Head of caudate nucleus (tissue), 42 donors: ENCODE measurements at regions not wholly inside any gene's neighbourhood (a gene's known extent, or its start where the extent isn't known, plus 50 kb on each side); places are given as distances from the start of the nearest gene placed in this dataset.
"Not testable (repeated sequence)": the region's sequence is repeated elsewhere in the genome, so short reads cannot be mapped to it uniquely, and the experiment has no call there.

ENCODE experiments used
- DNase-seq, 42 donors: peaks; one replicate each; pipeline versions ENCODE4 v3.0.0 to v3.0.0-alpha.2; 2020 to 2021; ENCODE audit warnings: mixed read lengths in 7 of 42
- intact Hi-C: fragments of 100-400 bp; cut with DNase I; formaldehyde crosslinking; loops from one replicate; pipeline ENCODE4 v1.15.0; 2022

DNA sequence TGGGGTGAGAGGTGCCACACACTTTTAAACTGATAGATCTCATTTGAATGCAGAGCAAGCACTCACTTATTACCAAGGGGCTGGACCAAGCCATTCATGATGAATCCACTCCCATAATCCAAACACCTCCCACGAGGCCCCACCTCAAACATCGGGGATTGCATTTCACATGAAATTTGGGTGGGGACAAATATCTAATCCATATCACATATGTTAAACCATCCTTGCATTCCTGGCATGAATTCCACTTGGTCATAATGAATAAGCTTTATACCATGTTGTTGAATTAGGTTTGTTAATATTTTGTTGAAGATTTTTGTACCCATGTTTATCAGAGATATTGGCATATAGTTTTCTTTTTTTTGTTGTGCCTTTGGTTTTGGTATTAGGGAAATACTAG is 1198.7 kb upstream of the ATXN8OS start:
- DNase-seq = no peak
- intact Hi-C loops = no loop called here

DNA sequence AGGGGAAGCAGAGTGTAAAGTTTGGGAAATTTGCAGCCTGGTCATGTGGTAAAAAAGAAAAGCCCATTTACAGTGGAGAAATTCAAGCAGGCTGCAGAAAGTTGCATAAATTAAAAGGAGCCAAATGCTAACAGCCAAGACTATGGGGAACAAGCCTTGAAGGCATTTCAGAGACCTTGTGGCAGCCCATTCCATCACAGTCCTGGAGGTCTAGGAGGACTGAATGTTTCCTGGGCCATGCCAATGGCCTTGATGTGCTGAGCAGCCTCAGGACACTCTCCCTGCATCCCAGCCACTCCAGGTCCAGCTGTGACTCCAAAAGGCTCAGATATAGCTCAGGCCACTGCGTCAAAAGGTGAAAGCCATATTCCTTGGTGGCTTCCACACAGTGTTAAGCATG is 1202.4 kb upstream of the ATXN8OS start:
- intact Hi-C loops = no loop called here
- no peak for DNase-seq

DNA sequence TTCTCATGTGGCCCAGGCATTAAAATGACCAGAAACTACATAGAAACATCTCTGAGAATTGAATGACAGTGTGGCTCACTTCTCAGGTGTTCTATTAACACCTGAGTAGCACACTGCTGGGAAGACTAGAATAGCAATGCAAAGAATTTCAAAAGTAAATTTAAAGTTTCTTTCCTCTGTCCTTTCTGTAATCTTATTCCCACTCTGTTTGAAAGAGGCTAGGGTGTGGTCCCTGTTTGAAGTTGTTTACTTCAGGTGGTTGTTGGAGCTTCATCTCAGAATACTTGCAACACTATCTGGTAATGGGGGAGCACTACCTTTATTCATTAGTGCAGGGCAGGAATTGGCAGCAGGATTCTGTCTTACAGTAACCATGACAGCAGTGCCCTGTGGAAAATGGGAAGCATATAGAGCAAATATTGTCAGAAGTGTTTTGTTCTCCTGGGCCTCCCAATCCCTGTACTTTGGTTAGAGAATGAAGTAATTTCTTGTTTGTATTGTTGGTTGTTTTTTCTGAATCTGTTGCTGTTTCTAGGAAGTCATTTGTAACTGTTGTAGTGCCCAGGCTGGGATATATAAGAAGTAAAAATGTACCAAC is 1210.2 kb upstream of the ATXN8OS start:
- no peak for DNase-seq
- intact Hi-C loops = no loop called here

DNA sequence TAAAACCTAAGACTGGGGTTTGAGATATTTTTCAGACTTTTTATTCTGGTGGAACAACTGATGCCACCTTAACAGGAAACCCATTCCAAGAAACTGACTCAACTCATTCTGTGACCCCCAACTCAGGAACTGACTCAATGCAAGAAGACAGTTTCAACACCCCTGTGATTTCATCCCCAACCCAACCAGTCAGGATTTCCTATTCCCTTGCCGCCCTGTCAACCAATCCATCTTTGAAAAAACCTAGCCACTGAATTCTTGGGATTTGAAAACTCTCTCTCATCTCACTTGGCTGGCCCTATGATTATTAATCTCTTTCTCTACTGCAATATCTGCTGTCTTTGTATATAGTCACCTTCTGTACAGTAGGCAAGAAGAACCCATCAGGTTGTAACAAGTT is 1211.9 kb upstream of the ATXN8OS start:
- no peak for DNase-seq
- intact Hi-C loops = no loop called here

DNA sequence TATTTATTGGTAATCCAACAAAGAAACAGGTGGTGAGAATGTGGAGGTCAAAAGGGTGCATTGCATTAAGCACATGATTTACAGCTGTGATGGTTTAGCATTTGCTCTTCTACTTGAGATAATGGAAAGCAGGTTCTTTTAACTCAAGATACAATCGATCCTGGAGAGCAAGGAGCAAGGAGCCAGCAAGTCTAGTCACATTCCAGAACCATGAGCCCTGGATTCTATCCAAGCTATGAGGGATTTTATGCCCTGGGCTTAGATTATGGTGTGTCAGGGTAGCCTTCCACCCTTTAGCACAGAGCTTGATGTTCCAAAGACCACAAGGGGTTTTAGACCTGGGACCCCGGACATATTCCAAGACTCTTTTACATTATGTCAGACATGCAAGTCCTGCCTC is 1213.9 kb upstream of the ATXN8OS start:
- intact Hi-C loops, DNase-seq: not testable (repeated sequence)

DNA sequence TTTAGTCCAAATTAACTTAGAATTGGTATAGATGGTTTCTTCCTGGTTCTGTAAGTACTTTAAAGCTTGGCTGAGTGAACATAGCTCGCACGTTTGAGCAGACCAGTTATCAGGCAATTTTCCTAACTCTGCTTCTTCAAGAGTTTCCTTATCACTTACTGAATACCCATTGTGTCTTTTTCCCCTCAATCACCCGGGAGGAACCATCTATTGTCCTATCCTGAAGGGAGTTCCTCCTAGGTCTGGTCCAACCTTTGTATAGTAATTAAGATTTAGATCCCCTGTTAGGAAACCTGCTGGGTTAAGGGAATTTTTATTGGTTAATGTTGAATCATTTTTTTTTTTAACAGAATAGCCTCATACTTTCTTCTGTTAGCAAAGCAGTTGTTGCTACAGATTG is 1215.0 kb upstream of the ATXN8OS start:
- DNase-seq, intact Hi-C loops: not testable (repeated sequence)

DNA sequence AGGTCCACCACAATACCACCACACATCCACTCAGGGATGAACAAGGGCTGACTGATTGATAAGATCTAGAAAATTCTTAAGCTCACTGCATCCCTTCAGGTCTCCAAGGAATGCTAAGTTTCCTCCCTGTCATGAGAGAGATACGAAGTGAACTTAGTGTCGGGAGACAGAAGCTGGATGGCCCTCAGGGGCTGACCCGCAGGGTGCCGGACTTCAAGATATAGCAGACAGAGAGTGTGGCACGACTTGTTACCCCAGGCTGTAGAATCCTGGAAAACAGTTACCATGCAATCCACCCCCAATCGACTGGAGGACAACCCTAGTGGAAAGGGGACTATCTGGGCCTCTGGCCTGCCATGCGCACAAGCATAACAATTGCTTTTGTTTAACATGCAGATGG is 1217.5 kb upstream of the ATXN8OS start:
- DNase-seq, intact Hi-C loops: not testable (repeated sequence)

DNA sequence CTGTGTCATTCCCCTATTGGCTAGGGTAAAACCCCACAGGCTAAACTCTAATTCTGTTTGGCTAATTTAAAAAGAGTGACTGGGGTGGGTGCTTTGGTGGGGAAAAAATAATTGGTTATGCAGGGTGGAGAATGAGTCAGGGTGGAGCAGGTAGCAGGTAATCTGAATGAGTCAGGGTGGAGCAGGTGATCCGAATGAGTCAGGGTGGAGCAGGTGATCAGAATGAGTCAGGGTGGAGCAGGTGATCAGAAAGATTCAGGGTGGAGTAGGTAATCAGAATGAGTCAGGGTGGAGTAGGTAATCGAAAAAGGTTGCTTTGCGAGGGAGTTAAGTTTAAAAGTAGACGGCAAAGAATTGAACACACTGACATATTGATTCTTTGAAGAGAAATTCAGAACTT is 1218.8 kb upstream of the ATXN8OS start:
- DNase-seq = peak in 35 of 42 donors; percentile 7 to 68 (median 38)
- intact Hi-C loops = no loop called here

DNA sequence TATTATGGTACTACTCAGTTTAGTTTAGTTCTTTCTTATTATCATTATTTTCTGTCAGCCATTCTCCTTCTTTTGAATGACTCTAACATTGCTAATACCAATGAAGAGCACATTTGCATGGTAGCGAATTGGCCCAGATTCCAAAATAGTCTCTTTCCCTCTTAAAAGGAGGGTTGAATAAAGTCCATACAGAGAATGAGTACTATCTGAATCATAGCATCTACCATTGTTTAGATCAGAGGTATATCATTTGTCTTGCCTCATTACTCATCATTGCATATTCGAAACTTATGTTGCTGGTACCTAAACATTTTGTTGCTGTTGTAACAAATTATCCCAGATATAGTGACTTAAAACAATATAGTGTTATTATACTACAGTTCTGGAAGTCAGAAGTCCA is 1235.3 kb upstream of the ATXN8OS start:
- no peak for DNase-seq
- intact Hi-C loops = no loop called here

DNA sequence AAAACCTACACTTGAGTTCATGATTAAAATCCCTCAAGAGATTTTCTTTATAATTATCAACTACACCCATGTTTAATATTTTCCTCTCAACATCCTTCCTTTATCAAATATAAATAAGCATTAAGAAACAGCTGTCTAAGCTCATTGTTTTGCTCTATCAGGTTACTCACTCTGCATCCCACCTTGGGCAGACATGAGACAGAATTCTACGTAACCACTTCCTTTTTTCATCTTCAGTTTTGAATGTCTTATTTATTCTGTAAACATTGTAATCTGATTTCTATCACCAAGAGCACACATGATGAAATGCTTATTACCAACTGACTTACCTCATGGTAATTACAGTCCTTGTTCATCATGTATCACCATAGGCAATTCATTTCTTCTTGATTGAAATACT is 1256.6 kb upstream of the ATXN8OS start:
- no peak for DNase-seq
- intact Hi-C loops = no loop called here

DNA sequence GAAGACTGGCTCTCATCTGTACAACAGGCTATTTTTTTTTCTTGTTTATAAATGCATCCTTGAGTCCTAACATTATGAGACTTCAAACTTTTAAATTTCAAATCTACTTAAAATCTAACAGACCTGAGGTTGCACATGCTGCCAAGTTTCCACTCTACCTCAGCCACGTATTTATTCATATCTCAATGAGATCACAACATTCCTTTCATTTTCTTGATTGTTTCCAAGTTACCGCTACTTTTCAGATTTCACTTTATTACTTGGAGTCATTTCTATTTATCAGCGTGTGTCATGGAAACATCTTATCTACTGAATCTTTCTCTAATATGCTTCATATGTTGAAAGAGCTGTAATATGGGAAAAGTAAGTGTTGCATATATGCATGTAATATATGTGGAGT is 1257.5 kb upstream of the ATXN8OS start:
- DNase-seq = no peak
- intact Hi-C loops = no loop called here

DNA sequence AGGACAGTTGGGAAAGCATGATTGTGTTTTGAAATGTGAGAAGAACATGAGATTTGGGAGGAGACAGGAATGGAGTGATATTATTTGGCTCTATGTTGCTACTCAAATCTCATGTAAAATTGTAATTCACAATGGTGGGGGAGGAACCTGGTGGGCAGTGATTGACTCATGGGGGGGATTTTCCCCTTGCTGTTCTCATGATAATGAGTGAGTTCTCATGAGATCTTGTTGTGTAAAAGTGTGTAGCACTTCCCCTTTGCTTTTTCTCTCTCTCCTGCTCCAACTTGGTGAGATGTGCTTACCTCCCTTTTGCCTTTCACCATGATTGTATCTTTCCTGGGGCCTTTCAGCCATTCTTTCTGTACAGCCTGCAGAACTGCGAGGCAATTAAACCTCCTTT is 1261.0 kb upstream of the ATXN8OS start:
- intact Hi-C loops = no loop called here
- no peak for DNase-seq

DNA sequence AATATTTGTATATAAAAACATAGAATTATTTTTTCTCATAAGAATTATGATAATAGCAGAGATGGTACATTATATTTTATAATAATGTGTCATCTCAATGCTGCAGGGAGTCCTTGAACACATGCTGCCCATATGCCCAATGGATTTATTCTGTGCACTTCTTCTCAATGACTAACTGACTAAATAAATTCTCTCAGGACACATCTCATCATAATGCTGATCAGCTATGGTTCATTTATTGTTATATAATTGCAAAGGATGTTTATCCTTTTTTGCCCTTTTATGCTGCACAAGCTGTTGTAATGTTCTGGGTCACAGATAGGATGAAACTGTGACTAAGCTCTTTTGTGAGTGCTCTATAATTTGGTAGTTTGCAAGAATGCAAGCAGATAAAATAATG is 1273.3 kb upstream of the ATXN8OS start:
- no peak for DNase-seq
- intact Hi-C loops = no loop called here

DNA sequence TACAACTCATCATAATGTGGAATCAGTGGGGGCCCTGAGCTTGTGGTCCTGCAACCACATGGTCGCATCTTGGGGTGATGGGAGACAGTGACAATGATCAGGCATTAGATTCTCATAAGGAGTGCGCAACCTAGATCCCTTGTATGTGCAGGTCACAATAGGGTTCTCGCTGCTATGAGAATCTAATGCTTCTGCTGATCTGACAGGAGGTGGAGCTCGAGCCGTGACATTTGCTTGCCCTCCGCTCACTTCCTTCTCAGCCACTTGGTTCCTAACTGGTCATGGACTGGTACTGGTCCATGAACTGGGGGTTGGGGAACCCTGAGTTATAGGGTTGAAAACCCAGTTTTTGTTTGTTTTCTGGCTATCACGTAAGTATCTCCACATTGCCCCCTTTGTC is 1290.9 kb upstream of the ATXN8OS start:
- DNase-seq = no peak

DNA sequence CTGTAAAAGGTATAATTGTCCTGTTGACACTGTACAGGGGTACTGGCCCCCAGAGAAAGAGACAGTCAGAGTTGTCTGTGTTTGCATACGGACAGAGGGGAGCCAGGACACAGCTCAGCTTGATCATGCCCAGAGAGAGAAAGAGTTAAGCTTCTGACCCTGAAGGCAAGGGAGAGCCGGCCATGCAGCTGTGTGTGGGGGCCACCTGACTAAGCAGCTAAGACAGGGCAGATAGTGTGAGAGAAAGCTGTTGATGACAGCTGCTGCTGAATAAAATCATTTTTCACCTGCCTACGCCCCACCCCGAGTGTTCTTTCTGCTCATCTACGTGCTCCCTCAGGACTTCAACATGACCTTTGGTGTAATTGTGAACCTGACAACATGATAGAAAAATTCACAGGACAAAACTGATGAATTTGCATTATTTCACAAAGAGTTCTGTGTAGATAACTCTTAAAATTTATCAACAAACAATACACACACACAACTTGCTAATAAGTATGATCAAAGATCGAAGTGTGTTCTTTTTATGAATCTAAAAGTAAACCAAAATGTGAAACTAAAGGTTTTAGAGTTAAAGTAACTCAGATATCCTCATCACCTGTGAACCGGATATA is 1294.3 kb upstream of the ATXN8OS start:
- intact Hi-C loops = no loop called here
- no peak for DNase-seq

More for the DNA sequence above, 1290.9 kb upstream of the ATXN8OS start:
- intact Hi-C loops = no loop called here

DNA sequence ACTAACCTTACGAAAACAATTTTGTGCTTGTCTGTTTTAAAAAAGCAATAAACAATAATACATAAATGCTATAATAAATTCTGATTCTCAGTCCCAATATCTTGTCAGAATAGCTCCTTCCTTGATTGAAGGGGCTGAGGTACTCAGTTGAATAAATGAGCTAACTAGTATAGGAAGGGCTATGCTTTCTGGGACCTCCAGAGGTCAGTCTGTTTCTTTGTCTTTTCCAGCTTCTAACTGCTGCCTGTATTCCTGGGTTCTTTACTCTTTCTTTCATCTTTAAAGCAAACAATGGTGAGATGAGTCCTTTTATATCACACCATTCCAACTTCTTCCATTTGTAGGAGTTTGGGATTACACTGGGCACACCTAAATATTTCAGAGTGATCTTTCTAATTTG is 1297.0 kb upstream of the ATXN8OS start:
- no peak for DNase-seq
- intact Hi-C loops = no loop called here

DNA sequence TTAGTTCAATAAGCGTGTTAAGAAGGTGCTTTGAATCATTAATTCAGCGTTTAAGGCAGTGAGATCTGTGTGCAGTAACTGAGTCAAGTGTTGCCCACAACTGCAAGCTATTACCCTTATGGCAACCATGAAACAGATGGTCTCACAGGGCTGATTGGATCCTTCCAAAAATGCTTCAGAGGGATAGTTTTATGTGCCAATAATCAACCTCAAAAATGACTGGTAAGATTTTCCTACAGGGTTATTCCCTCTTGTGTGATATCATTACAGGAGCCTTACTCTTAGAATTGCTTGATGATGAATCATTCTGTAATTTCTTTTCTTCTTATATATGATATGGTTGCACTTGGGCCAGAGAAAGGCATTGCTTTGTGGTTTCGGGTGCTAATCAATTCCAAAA is 1299.2 kb upstream of the ATXN8OS start:
- DNase-seq = no peak
- intact Hi-C loops = no loop called here

DNA sequence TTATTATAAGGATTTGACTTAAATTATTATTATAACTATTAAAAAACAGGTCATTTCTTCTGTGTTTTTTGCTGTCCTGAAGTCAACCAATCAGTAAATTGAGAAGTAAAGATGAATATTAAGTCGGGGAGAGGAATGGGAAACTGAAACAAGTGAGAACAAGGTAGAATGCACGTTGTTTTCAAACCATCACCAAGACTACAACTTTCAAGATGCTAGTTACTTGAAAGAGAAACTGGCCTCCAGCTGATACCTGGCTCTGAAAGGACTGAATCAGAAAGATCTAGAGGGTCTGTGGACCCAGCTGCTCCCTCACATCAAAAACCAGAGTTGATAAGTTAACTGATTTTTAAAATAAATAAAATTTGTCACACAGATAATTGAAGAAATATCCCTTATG is 1301.5 kb upstream of the ATXN8OS start:
- intact Hi-C loops = no loop called here

DNA sequence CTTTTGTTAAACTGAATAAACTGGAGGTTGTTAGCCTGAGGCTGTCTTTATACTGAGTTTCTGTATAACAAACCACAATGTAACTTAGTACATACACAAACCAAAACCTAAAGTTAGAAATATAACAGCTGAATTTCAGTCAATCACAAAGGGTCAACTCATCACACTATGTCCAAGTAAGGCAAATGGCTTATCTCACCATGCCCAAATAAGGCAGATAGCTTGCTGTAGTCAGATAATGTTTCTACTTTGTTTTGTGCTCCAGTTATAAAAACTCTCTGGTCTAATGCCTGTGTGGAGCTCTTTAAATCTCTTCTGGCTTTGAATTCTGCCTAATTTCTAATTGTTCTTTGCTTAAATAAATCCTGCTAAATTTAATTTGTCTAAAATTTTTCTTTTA is 1323.4 kb upstream of the ATXN8OS start:
- intact Hi-C loops = no loop called here

More for the DNA sequence above, 1301.5 kb upstream of the ATXN8OS start:
- DNase-seq = no peak

DNA sequence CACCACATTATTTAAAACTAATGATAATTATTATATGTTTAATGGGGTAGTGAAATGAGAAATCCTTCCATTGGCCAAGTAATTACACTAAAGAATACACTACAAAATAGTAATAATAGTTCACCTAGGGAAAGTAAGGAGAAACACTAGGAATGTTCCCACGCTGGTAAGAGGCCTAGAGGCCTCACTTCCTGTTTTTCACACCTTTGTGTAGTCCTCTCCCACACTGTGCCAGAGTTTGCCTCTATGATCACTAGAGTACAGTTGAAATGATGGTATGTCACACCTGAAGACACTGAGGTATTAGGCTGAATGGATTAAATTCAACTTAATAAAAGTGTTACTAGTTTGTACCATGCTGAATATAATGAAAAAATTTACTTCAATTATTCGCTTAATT is 1348.0 kb upstream of the ATXN8OS start:
- intact Hi-C loops = no loop called here
- no peak for DNase-seq

More for the DNA sequence above, 1323.4 kb upstream of the ATXN8OS start:
- no peak for DNase-seq

DNA sequence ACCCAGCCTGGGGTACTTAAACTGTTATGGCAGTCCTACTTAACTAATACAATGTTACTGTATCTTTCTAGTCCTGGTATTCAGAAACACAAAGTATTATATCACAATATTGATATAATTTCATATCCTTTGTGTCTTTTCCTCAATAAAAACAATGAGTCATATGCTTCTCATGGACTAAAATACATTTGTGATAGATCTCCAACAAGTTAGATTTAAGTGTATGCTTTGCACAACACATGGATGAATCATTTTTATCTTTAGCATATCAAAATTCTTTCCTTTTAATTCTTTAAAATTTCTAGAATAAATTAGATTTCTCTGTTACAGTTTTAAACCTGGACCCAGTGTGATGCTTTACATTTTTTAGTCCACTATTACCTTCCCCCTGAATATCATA is 1357.8 kb upstream of the ATXN8OS start:
- DNase-seq = no peak
- intact Hi-C loops = no loop called here
